Activated CD4-positive, alpha-beta T cell treated with anti-CD3 and anti-CD28 coated beads, Interleukin-2, Interleukin-6, amounts not matched to agents 100 ng/mL and 50 ng/mL, durations not matched to agents 16 hours and 8 hours (primary cell): ENCODE measurements at regions not wholly inside any gene's neighbourhood (a gene's known extent, or its start where the extent isn't known, plus 50 kb on each side); places are given as distances from the start of the nearest gene placed in this dataset.

ENCODE experiments used
- DNase-seq: peaks from one replicate; pipeline ENCODE4 v3.0.0-alpha.2; 2020

GRCh38 chr20:60288945-60289344 lies 330.7 kb downstream of the CDH26 start:
- DNase-seq = no peak

DNA sequence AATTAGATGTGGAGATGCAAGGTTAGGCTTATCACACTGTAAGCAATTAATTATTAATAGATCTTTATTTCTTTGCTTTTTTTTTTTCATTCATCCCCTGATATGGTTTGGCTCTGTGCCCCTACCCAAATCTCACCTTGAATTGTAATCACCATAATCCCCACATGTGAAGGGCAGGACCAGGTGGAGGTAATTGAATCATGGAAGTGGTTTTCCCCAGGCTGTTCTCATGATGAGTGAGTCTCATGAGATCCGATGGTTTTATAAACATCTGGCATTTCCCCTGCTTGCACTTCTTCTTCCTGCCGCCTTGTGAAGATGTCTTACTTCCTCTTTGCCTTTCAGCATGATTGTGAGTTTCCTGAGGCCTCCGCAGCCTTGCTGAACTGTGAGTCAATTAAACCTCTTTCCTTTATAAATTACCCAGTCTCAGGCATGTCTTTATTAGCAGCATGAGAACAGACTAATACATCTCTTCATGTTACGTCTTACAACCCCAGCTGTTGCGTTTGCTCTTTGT lies 333.8 kb downstream of the CDH26 start:
- no peak for DNase-seq

- DNase-seq = no peak
Observed at GRCh38 chr20:60294632-60295031, 336.4 kb downstream of the CDH26 start.

- DNase-seq = no peak
Observed at GRCh38 chr20:60295214-60295613, 337.0 kb downstream of the CDH26 start.

DNA sequence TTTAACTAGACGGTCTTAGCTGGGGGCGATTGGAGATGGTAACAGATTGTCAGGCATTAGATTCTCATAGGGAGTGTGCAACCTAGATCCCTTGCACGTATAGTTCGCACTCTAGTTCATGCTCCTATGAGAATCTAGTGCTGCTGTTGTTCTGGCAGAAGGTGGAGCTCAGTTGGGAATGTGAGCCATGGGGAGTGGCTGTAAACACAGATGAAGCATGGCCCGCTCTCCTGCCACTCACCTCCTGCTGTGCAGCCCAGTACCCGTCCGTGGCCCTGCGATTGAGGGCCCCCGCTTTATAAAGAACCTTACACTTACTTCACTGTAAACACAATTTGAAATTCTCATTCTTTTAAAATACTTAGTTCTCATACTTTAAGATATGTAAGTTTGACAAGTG lies 339.4 kb downstream of the CDH26 start:
- no peak for DNase-seq

GRCh38 chr20:60298647-60299046 lies 340.4 kb downstream of the CDH26 start:
- DNase-seq = no peak

DNA sequence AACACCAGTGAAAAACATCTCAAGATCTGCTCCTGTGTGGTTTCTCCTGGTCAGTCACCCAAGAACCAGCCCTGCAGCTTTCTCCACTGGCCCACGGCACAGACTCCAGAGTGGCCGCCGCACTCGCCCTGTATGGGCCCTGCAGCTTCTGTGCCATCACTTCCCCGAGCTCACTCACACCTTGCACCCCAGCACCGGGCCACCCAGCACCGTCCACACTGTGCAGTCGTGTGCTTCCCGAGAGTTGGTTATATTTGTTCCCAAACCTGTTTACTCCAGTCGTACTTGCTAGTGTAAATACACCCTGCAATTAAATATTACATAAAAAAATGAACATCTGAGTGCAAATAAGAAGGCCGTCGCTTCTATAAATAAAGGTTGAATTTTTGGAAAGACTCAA lies 341.7 kb downstream of the CDH26 start:
- DNase-seq = no peak

- no peak for DNase-seq
Observed at GRCh38 chr20:60300374-60300773, 342.2 kb downstream of the CDH26 start.

DNA sequence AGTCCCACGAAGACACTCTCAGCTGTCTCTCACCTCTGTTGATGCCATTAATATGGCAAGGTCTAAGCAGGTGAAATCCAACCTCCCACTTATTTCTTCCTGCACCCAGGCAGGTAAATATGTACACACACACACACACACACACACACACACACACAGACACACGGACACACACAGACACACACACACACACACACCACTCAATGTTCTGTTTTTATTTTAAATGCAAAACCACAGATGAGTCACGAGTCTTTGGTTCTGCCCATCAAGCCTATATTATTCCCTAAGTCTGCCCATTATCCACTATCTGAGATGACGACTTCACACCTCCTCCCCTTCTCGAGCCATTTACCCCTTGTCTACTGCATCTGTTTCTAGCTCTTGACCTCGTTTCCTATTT lies 344.7 kb downstream of the CDH26 start:
- DNase-seq = no peak

DNA sequence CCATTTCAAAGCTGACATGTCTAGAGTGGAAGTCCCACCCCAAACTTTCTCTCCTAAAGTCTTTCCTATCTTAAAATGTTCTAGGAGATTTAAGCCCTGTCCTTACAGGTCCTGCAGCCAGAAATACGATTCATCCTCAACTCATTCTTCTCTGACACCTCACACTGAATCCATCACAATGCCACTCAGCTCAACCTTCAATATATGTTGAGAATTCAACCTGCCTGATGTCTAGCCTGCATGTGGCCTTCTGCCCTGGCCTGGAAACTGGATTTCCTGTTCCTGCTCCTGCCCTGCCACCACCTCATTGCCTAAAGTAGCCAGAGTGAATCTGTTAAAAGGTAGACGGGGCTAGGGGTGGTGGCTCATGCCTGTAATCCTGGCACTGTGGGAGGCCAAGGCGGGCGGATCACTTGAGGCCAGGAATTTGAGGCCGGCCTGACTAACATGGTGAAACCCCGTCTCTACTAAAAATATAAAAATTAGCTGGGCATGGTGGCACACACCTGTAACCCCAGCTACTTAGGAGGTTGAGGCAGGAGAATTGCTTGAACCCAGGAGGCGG lies 345.9 kb downstream of the CDH26 start:
- DNase-seq = no peak

- DNase-seq = no peak
Observed at GRCh38 chr20:60304931-60305330, 346.7 kb downstream of the CDH26 start.

- DNase-seq = no peak
Observed at GRCh38 chr20:60306105-60306504, 347.9 kb downstream of the CDH26 start.

DNA sequence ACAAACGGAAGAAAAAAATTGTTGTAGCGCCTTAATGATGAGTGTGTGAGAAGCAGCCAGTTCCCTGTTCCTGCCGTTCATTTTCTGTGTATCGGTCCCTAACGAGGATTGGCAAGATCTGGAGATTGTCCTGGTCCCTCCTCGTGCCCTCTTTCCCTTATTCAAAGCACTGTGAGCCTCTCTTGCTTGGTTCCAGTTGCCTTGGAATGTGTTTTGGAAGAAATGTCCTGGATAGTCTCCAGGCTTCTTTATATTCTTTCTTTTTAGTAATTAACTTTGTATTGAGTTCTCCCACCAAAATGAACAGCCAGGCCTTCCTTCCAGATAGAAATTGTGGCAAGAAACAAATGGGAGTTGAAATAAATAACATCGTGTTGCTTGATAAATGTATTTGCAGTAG lies 348.3 kb downstream of the CDH26 start:
- DNase-seq = no peak

DNA sequence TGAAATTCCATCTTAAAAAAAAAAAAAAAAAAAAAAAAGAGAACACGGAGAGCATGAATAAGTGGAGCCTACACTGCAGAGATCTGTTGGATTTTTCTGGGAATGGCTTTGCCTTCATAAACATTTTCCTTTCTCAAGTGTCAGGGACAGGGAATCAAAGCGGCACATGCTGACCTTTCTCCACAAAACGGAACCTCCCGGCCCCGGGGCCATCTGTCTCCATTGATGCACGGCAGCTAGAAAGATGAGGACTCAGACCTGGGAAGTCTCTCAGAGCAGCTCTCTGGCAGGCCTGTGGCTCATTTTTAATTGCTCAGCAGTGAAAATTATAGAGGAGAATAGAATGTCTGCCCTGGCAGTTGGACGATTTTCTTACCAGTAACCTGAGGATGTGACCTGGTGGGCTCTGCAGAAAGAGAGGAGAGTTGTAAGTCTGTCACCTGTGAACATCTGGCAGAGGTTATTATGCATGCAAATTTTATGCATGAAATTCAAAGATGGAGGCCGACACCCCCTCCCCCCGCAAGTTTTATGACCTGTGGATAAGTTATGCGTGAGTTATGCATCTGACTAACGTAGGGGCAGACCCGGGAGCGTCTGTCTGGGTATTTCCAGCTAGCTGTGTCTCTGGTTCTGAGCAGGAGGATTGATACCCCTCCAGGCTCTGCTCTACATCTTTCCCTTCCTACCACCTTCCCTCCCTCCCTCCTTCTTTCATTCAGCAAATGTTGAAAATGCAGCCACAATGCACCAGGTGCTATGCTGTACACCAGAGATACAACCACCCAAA lies 352.5 kb downstream of the CDH26 start:
- no peak for DNase-seq

GRCh38 chr20:60313191-60313590 lies 355.0 kb downstream of the CDH26 start:
- no peak for DNase-seq

DNA sequence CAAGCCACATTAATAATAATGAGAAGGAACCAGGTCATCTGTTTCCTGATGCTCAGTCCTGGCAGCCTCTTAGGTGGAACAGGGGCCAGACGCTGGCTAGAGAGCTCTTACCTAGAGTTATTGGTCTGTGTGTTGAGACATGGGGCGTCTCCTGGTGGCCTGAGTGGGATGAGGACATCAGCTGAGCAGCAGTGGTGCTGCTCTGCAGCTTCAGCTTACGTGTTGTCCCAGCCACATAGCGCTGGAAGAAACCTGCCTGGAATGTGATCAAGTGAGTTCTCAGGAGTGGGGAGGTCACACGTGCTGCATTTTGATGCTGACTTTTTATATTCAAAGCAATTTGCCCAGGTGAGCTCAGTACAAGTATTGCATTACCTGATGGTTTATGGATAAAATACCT lies 355.4 kb downstream of the CDH26 start:
- DNase-seq = no peak

- DNase-seq = no peak
Observed at GRCh38 chr20:60314727-60315126, 356.5 kb downstream of the CDH26 start.

DNA sequence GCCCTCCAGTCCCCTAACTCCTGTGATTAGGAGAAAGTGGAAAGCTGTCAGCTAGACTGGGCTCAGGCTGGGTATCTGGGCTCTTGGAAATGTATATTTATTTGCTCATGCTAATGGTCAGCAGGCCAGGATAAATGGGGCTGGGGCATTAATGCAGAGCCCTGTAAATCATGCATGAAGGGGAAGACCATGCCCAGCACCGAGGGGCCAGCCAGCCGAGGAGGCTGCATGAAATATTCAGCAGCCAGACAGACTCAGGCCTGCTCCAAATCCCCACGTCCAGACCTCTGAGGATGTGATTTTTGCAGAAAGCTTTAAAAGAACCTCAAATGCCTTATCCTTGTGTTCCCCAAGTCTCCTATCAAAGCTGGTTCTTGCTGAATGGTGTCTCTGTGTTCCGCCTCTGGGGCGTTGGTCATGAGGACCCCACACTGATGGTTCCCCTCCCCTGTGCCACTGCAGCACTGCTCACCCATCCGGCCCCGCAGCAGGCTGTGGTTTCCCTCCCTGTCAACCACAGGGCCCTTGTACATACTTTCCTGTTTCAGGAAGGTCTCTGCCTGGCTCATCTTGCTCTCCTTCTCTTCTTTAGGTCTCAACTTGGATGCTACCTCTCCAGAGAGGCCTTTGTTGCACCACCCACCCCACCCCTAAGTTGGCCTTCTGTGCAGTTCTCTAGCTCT lies 358.4 kb downstream of the CDH26 start:
- DNase-seq = no peak

DNA sequence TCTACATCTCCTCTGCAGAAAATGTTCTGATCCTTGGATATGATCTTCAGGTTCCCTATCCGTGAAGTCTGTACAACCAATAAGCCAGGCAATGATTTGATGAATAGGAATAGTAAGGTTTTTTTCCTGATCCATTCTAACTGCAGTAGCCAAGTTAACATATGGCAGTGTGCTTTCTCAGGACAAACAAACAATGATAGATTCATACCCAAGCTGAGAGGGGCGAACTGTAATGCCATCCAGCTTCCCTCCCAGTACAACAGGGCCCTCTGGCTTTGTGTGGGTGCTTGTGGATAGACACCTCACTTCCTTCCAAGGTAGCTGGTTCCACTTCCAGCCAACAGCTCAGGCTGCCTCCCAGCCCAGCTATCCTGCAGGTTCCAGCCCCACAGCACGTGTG lies 359.2 kb downstream of the CDH26 start:
- no peak for DNase-seq

DNA sequence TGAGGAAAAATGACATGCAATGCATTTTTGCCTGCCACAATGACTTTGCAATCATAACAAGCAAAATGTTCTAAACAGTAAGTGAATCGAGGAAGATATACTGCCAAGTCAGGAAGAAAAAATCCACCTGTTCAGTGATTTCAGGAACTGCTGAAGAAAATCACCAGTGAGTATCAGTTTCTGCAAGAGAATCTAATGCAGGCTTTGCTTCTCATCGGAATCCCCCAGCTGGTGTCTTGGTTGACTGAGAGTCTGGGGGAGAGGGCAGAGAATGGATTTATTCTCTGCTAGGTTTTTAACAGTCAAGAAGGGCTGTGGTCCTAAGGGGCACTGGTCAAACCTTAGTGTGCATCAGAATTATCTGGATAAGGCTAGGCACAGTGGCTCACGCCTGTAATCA lies 363.4 kb downstream of the CDH26 start:
- DNase-seq = no peak

DNA sequence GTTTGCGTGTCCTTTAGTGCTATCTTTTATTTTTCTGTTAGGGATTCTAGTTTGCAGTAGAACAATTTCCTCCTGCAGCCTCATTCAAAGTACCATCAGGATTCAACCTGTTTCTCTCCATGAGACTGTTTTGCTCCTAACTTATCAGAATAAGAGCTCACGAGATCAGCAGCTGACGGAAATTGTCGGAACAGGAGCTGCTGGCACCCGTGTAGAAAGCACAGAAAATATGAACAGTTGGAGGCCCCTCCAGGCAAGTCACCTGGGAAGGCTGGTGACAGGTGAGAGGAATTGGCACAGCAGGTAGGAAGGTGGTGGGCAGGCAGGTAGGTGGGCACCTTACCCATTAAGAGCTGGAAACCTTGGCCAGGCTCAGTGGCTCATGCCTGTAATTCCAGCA lies 368.6 kb downstream of the CDH26 start:
- no peak for DNase-seq

GRCh38 chr20:60327971-60328660 lies 369.9 kb downstream of the CDH26 start:
- DNase-seq = no peak

DNA sequence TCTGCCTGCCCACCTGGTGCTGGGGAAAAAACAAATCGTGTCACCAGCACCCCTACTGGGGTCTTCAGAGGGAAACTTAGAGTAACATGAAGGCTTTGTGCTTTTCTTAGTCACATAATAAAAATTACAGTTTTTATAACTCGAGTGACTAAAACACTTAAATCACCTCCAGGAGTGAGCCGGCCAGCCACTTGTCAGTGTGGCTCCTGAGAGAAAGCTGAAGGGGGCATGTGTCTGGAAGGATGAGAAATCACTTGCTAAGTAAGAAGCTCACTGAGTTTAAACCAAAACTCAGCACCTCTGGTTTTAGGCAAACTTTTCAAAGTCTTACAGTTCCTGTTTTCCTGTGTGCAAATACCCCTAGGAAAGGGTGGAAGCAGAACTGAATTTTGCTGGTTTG lies 372.2 kb downstream of the CDH26 start:
- DNase-seq = no peak
